GM12874 (cell line): ENCODE measurements at regions not wholly inside any gene's neighbourhood (a gene's known extent, or its start where the extent isn't known, plus 50 kb on each side); places are given as distances from the start of the nearest gene placed in this dataset.

Experiments used
- TF ChIP-seq, protein P1 (sequence below): IDR thresholded peaks from 2 replicates; pipeline ENCODE4 v1.5.1; 2011; ENCODE audit warnings: low read depth, mild to moderate bottlenecking, control low read depth, low read length, moderate library complexity; ENCODE audit not compliant: insufficient read depth

DNA sequence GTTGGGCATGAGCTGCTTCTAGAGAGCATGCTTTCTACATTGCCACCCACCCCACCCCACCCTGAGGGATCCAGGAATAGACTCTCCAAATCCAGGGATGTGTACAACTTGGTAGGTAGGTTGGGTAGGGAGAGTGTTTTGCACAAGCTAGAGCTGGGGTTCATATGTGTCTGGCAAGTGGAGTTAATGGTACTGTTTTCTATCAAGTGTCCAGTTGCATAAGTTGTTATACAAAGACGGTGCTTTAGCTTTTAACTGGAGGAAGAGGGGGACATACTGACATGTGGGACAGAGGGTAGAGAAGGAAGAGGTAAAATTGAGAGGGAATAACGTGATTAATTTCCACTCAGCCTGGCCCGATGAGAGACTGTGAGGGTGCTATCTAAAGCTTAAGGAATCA, 51.0 kb upstream of the TNC start:
- TF ChIP-seq, protein P1, sequence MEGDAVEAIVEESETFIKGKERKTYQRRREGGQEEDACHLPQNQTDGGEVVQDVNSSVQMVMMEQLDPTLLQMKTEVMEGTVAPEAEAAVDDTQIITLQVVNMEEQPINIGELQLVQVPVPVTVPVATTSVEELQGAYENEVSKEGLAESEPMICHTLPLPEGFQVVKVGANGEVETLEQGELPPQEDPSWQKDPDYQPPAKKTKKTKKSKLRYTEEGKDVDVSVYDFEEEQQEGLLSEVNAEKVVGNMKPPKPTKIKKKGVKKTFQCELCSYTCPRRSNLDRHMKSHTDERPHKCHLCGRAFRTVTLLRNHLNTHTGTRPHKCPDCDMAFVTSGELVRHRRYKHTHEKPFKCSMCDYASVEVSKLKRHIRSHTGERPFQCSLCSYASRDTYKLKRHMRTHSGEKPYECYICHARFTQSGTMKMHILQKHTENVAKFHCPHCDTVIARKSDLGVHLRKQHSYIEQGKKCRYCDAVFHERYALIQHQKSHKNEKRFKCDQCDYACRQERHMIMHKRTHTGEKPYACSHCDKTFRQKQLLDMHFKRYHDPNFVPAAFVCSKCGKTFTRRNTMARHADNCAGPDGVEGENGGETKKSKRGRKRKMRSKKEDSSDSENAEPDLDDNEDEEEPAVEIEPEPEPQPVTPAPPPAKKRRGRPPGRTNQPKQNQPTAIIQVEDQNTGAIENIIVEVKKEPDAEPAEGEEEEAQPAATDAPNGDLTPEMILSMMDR, result no peak

DNA sequence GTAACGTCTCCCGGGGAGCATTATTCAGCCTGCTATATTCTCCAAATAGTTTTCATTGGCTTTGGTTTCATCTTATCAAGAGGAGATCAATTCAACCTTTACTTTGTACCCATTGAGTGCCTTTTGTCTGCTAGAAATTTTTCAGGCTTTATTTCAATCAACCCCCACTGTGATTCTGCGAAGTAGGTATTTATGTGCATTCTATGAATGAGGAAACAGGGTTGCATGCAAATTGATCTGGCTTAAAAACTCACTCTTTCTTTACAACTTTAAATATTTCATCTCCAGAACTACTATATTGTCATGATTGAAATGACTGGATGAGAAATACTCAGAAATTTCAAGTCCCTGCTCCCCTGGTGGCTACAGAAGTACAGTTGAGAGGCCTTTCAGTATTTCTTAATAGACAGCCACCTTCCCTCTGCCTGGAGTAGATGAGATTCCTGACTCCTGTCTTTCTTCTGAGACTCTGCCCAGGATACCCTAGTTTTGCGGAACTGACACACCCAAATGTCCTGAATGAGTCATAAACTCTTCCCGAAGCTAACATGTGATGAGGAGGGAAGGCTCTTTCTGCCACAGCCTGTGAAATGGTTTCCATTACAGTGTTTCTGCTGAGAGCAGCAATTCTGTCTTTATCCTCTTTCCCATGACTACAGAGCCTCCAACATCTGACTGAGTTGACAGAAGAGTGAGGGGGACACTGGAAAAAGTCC, 52.6 kb upstream of the TNC start:
- TF ChIP-seq, protein P1, result no peak

DNA sequence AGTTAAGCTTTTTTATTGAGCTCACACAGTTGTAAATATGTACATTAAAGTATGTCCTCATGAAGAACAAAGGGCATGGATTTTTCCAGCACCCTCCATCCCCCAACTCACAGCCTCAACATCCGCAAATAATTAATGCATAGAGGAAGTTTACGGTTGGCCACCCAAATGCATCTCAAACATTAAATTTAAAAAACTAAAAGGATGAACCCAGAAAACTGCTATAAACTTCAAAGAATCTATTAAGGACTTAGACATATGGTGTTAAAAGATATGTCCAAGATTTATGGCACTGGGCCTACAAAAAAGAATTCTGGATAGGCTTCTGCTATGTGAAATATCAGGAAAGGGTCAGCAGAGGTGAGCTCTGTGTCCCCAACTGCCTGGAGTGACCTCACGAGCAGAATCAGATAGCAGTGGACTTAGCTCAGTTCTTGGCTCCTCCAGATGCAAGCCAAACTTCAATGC, 54.0 kb upstream of the TNC start:
- TF ChIP-seq, protein P1, result no peak

DNA sequence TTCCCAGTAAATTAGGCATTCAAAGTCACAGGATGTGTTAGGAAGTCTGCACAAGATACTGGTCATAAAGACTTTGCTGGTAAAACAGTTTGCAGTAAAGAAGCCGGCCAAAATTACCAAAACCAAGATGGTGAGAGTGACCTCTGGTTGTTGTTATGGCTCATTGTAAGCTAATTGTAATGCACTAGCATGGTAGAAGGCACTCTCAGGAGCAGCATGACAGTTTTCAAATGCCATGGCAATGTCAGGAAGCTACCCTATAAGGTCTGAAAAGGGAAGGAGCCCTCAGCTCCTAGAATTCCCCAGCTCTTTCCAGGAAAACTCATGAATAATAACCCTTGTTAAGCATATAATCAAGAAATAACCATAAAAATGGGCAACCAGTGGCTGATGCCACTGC, 64.3 kb upstream of the TNC start:
- TF ChIP-seq, protein P1, result no peak

DNA sequence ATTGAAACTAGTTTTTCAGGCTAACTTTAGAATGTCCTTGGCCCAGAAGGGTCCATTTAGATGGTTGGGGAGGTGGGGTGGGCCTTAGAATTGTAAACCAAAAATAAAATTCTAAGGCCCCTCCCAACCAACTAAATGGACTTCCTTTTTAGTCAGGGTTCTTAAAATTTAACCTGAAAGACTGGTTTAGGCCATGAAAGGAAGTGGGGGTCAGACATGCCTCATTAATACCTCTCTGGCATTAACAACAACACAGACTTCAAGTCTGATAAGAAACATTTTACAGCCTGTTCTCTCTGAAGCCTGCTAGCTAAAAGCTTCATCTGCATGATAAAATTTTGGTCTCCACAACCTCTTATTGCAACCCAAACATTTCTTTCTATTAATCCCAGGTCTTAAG, 65.5 kb upstream of the TNC start:
- TF ChIP-seq, protein P1, result no peak

DNA sequence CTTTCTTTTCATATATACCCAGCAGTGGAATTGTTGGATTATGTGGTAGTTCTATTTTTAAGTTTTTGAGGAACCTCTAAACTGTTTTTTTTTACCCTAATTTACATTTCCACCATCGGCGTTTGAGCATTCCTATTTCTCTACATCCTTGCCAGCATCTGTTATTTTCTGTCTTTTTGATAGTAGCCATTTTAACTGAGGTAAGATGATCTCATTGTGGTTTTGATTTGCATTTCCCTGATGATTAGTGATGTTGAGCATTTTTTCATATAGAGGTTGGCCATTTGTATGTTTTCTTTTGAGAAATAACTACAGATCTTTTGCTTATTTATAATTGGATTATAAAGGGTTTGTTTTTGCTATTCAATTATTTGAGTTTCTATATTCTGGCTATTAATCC, 71.7 kb upstream of the TNC start:
- TF ChIP-seq, protein P1, result no peak

DNA sequence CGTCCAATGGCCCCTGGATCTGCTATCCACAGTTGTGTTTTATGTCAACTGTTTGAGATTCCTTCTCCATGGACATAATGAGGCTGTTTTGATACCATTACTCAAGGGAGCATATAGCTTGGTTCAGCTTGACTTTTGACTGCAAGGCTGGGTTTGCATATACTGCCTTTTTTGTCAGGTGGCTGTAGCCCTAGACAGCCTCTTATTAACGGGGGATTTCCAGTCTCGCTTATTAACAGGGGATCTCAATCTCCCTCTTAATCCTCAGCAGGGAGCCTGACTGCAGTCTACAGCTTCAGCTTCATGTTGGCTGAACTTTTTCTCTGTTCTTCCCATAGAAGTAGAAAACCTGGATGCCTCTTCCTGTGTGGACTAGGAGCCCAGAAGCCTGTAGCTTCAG, 73.7 kb upstream of the TNC start:
- TF ChIP-seq, protein P1, result no peak
